ENCODE measurements at regions not wholly inside any gene's neighbourhood (a gene's known extent, or its start where the extent isn't known, plus 50 kb on each side); places are given as distances from the start of the nearest gene placed in this dataset.
"Not testable (repeated sequence)": the region's sequence is repeated elsewhere in the genome, so short reads cannot be mapped to it uniquely, and the experiment has no call there.

DNA sequence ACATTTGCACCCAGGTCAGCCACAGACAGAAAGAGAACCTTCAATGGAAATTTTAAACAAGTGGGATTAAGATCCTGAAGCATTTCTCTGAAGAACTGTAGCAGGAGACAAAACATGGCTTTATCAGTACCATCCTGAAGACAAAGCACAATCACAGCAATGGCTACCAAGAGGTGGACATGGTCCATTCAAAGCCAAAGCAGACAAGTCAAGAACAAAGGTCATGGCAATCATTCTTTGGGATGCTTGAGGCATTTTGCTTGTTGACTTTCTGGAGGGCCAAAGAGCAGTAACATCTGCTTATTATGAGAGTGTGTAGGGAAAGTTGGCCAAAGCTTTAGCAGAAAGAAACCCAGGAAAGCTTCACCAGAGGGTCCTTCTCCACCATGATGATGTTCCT is 248.2 kb downstream of the TOX3 start:
- CTCF ChIA-PET = no interaction called here

DNA sequence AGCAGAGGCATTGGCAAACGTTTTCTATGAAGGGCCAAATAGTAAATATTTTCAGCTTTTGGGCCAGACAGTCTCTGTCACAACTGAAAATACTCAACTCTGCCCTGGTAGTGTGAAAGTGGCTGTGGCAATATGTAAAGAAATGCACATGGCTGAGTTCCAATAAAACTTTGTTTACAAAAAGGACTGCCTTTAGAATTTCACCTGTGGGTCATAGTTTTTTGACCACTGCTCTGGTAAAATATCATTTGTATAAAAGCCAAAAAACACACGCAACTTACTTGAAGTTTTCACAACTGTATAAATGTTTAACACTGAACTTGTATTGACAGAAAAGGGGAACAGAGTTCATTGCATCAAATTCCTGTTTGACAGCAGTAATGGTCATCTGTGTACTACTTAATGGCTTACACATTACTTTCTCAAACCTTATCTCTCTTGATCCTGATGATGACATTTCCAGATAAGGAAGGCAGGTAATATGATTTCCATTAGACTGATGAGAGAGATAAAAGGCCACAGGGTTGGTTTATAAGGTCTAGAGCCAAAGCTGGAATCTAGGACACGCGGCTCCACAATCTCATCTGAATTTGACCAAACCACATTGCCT is 250.1 kb downstream of the TOX3 start:
- H3K4me2 ChIP-seq; H3K9me2 ChIP-seq (ENCODE audit: insufficient read depth); BruUV-seq (replicated peaks); H3F3A ChIP-seq (ENCODE audit: insufficient read depth, low read depth); H3K27me3 ChIP-seq (ENCODE audit: insufficient read depth, low read depth); H4K20me1 ChIP-seq (ENCODE audit: insufficient read depth); DNase-seq; H3K4me3 ChIP-seq; H3K9me3 ChIP-seq (ENCODE audit: insufficient read depth, low read depth); POLR2A ChIA-PET (ENCODE audit: unreplicated experiment); H3K27ac ChIP-seq; H2AFZ ChIP-seq; H3K4me1 ChIP-seq (replicated peaks; ENCODE audit: insufficient read depth); H3K36me3 ChIP-seq (ENCODE audit: low read depth); intact Hi-C loops (cut with micrococcal nuclease; ENCODE audit: unreplicated experiment); CTCF ChIA-PET; H3K79me2 ChIP-seq (ENCODE audit: low read depth): not testable (repeated sequence)

More for the DNA sequence above, 248.2 kb downstream of the TOX3 start:
- Histone ChIP-seq H3K4me3 (no peak overlapping the region), H3K9me3 (ENCODE audit: insufficient read depth, low read depth) (no peaks in the 10 kb centered on the region), H3K4me1 (replicated peaks; ENCODE audit: insufficient read depth) (no peaks in the 10 kb centered on the region), H2AFZ (no peak overlapping the region), H3K27ac (no peak overlapping the region), H4K20me1 (ENCODE audit: insufficient read depth) (no peaks in the 10 kb centered on the region), H3K27me3 (ENCODE audit: insufficient read depth, low read depth) (no peaks in the 10 kb centered on the region), H3K79me2 (ENCODE audit: low read depth) (no peaks in the 10 kb centered on the region), H3K4me2 (no peak overlapping the region), H3F3A (ENCODE audit: insufficient read depth, low read depth) (no peaks in the 10 kb centered on the region), H3K9me2 (ENCODE audit: insufficient read depth) (no peaks in the 10 kb centered on the region), H3K36me3 (ENCODE audit: low read depth) (no peaks in the 10 kb centered on the region)
- POLR2A ChIA-PET (ENCODE audit: unreplicated experiment) = no interaction called here
- intact Hi-C loops (cut with micrococcal nuclease; ENCODE audit: unreplicated experiment) = no loop called here
- no peak for DNase-seq
- no TSS peak for BruUV-seq (replicated peaks)
- TF ChIP-seq, protein P1, sequence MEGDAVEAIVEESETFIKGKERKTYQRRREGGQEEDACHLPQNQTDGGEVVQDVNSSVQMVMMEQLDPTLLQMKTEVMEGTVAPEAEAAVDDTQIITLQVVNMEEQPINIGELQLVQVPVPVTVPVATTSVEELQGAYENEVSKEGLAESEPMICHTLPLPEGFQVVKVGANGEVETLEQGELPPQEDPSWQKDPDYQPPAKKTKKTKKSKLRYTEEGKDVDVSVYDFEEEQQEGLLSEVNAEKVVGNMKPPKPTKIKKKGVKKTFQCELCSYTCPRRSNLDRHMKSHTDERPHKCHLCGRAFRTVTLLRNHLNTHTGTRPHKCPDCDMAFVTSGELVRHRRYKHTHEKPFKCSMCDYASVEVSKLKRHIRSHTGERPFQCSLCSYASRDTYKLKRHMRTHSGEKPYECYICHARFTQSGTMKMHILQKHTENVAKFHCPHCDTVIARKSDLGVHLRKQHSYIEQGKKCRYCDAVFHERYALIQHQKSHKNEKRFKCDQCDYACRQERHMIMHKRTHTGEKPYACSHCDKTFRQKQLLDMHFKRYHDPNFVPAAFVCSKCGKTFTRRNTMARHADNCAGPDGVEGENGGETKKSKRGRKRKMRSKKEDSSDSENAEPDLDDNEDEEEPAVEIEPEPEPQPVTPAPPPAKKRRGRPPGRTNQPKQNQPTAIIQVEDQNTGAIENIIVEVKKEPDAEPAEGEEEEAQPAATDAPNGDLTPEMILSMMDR (conservative IDR thresholded peaks at IDR 0.05) = no peak
- no peak for TF ChIP-seq EZH2 (IDR thresholded peaks at IDR 0.05; ENCODE audit: low read depth)

DNA sequence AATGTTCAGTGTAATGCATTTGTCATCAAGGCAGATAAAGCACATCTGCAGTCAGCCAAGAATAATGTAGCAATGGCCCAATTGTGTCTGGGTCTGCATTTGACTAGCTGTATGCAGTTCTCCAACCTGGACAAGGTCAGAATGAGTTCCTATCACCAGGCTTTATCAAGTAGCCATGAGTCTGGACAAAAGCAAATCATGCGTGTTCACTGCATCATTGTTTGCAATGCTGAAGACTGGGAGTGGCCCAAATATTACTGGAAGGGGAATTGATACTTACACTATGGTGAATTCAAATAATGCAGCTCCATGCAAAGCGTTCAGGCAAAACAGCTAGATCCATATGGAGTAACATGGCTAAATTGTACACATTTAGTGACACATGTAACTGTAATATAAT is 250.9 kb downstream of the TOX3 start:
- TF ChIP-seq, protein P1 (conservative IDR thresholded peaks at IDR 0.05) = no peak
- no peak for TF ChIP-seq EZH2 (IDR thresholded peaks at IDR 0.05; ENCODE audit: low read depth)
- H3K4me2 ChIP-seq = no peak overlapping the region
- H2AFZ ChIP-seq = no peak overlapping the region
- H3K4me3 ChIP-seq = no peak overlapping the region
- H3K79me2 ChIP-seq (ENCODE audit: low read depth) = no peaks in the 10 kb centered on the region
- no peaks in the 10 kb centered on the region for H3K9me2 ChIP-seq (ENCODE audit: insufficient read depth)
- BruUV-seq (replicated peaks) = no TSS peak
- H3K27me3 ChIP-seq (ENCODE audit: insufficient read depth, low read depth) = no peaks in the 10 kb centered on the region
- ChIA-PET CTCF (no interaction called here), POLR2A (ENCODE audit: unreplicated experiment) (no interaction called here)
- intact Hi-C loops (cut with micrococcal nuclease; ENCODE audit: unreplicated experiment) = no loop called here
- no peaks in the 10 kb centered on the region for H3F3A ChIP-seq (ENCODE audit: insufficient read depth, low read depth)
- no peaks in the 10 kb centered on the region for H4K20me1 ChIP-seq (ENCODE audit: insufficient read depth)
- no peak overlapping the region for H3K27ac ChIP-seq
- no peak for DNase-seq
- no peaks in the 10 kb centered on the region for H3K9me3 ChIP-seq (ENCODE audit: insufficient read depth, low read depth)
- no peaks in the 10 kb centered on the region for H3K36me3 ChIP-seq (ENCODE audit: low read depth)
- H3K4me1 ChIP-seq (replicated peaks; ENCODE audit: insufficient read depth) = no peaks in the 10 kb centered on the region

DNA sequence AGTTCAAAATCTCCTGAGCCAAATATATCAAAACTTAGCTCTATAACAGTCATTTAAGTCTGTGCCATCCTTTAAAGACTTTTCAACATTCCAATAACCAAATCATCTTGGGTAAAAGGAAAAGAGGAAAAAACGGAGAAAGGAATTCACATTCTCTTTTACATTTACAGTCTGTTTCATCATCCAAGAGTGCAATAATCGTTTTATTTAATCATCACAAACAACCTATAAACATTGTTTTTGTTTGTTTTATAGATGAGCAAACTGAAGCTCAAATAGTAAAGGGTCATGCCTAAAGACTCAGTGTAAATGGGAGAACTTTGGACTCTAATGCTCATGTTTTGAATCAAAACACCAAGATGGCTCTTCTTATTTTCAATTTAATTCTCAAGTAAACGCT is 252.3 kb downstream of the TOX3 start:
- no peaks in the 10 kb centered on the region for H3K9me3 ChIP-seq (ENCODE audit: insufficient read depth, low read depth)
- ChIA-PET POLR2A (ENCODE audit: unreplicated experiment) (no interaction called here), CTCF (no interaction called here)
- H3K4me3 ChIP-seq = no peak overlapping the region
- no peaks in the 10 kb centered on the region for H4K20me1 ChIP-seq (ENCODE audit: insufficient read depth)
- H2AFZ ChIP-seq = no peak overlapping the region
- H3K27me3 ChIP-seq (ENCODE audit: insufficient read depth, low read depth) = no peaks in the 10 kb centered on the region
- no peak overlapping the region for H3K27ac ChIP-seq
- H3K4me1 ChIP-seq (replicated peaks; ENCODE audit: insufficient read depth) = no peaks in the 10 kb centered on the region
- H3K9me2 ChIP-seq (ENCODE audit: insufficient read depth) = no peaks in the 10 kb centered on the region
- no peaks in the 10 kb centered on the region for H3K36me3 ChIP-seq (ENCODE audit: low read depth)
- DNase-seq = no peak
- H3K79me2 ChIP-seq (ENCODE audit: low read depth) = no peaks in the 10 kb centered on the region
- H3F3A ChIP-seq (ENCODE audit: insufficient read depth, low read depth) = no peaks in the 10 kb centered on the region
- no TSS peak for BruUV-seq (replicated peaks)
- TF ChIP-seq, protein P1 (conservative IDR thresholded peaks at IDR 0.05) = no peak
- no peak for TF ChIP-seq EZH2 (IDR thresholded peaks at IDR 0.05; ENCODE audit: low read depth)
- no peak overlapping the region for H3K4me2 ChIP-seq
- intact Hi-C loops (cut with micrococcal nuclease; ENCODE audit: unreplicated experiment) = no loop called here
